H1 (cell line): ENCODE measurements at regions not wholly inside any gene's neighbourhood (a gene's known extent, or its start where the extent isn't known, plus 50 kb on each side); places are given as distances from the start of the nearest gene placed in this dataset.

Source experiments
- CTCF ChIA-PET: fragments of 300-600 bp; sonication (Branson Sonifier 250); formaldehyde crosslinking; loops from one replicate; lab custom pipeline; 2021; ENCODE audit not compliant: partially characterized antibody; lab: Charles Lee
- POLR2A ChIA-PET: fragments of 300-600 bp; sonication (Branson Sonifier 250); formaldehyde crosslinking; loops from one replicate; lab custom pipeline; 2021; ENCODE audit warnings: inconsistent platforms; ENCODE audit not compliant: partially characterized antibody; lab: Charles Lee
- DNase-seq, 2 experiments: peaks; one replicate each; pipeline versions ENCODE4 v3.0.0 to v3.0.0-alpha.2; 2010 to 2022; ENCODE audit warnings: low spot score in 2 of 2, low read depth in 1 of 2, mixed read lengths in 1 of 2
- FAIRE-seq: peaks from 2 replicates; lab custom pipeline; 2011; peaks lifted over from hg19 to GRCh38; lab: Jason Lieb, UNC
- H2AFZ ChIP-seq: 2 replicates; pipeline ENCODE4 v1.8.1; 2012; ENCODE audit warnings: low read length, inconsistent platforms
- H2AK5ac ChIP-seq: 2 replicates; pipeline ENCODE4 v1.6.1; 2013; ENCODE audit warnings: low read depth, low read length
- H2BK120ac ChIP-seq: replicated peaks from 2 replicates; pipeline ENCODE3; 2013; ENCODE audit warnings: low read depth, low read length, inconsistent platforms
- H2BK12ac ChIP-seq: 2 replicates; pipeline ENCODE4 v1.6.1; 2013; ENCODE audit warnings: low read depth, low read length
- H2BK15ac ChIP-seq: 2 replicates; pipeline ENCODE4 v1.6.1; 2013; ENCODE audit warnings: low read length
- H2BK20ac ChIP-seq: 2 replicates; pipeline ENCODE4 v1.6.1; 2013; ENCODE audit warnings: low read length
- H2BK5ac ChIP-seq: 2 replicates; pipeline ENCODE4 v1.6.1; 2013; ENCODE audit warnings: low read depth, low read length
- H3K14ac ChIP-seq: 2 replicates; pipeline ENCODE4 v1.6.1; 2013; ENCODE audit warnings: inconsistent platforms; ENCODE audit not compliant: insufficient read length
- H3K18ac ChIP-seq: 2 replicates; pipeline ENCODE4 v1.6.1; 2013; ENCODE audit warnings: low read length; ENCODE audit errors: extremely low read depth
- H3K23ac ChIP-seq: 2 replicates; pipeline ENCODE4 v1.6.1; 2013; ENCODE audit warnings: inconsistent platforms; ENCODE audit not compliant: insufficient read length
- H3K23me2 ChIP-seq: 2 replicates; pipeline ENCODE4 v1.6.1; 2013; ENCODE audit warnings: low read depth, low read length
- H3K27ac ChIP-seq: 2 replicates; pipeline ENCODE4 v1.6.1; 2011; ENCODE audit warnings: low read depth, low read length, inconsistent platforms
- H3K27me3 ChIP-seq, 4 experiments: replicated peaks in 1 of 4; 1 replicate in 1 of 4; 2 replicates in 3 of 4; pipeline versions ENCODE4 v1.6.1 to v1.8.1; 2011 to 2013; ENCODE audit warnings: low read length in 3 of 4, mild to moderate bottlenecking in 3 of 4, inconsistent platforms in 2 of 4, mixed read lengths in 2 of 4, moderate library complexity in 1 of 4; ENCODE audit not compliant: control insufficient read depth in 3 of 4, insufficient read depth in 3 of 4; ENCODE audit errors: extremely low read depth in 1 of 4
- H3K36me3 ChIP-seq, 4 experiments: 2 replicates each; pipeline versions ENCODE4 v1.6.1 to v1.8.1; 2011 to 2013; ENCODE audit warnings: mild to moderate bottlenecking in 4 of 4, low read length in 3 of 4, moderate library complexity in 2 of 4, control low read depth in 1 of 4, inconsistent platforms in 1 of 4; ENCODE audit not compliant: insufficient read depth in 4 of 4, control insufficient read depth in 2 of 4
- H3K4ac ChIP-seq: replicated peaks from 2 replicates; pipeline ENCODE3; 2013; ENCODE audit warnings: low read length, low read depth, mixed read lengths, inconsistent platforms; ENCODE audit not compliant: insufficient read length
- H3K4me1 ChIP-seq, 4 experiments: replicated peaks in 1 of 4; 1 replicate in 1 of 4; 2 replicates in 3 of 4; pipeline versions ENCODE4 v1.6.1 to v1.8.1; 2011 to 2013; ENCODE audit warnings: low read length in 3 of 4, inconsistent platforms in 2 of 4, mixed read lengths in 1 of 4; ENCODE audit not compliant: insufficient read depth in 4 of 4, control insufficient read depth in 3 of 4
- H3K4me2 ChIP-seq, 2 experiments: 2 replicates each; pipeline versions ENCODE4 v1.6.1 to v1.8.1; 2011 to 2013; ENCODE audit warnings: low read depth in 2 of 2, low read length in 2 of 2, control low read depth in 1 of 2, inconsistent platforms in 1 of 2, mild to moderate bottlenecking in 1 of 2; ENCODE audit not compliant: insufficient read depth in 1 of 2
- H3K4me3 ChIP-seq, 4 experiments: fragments of 200-600, 300-600 bp in 1 of 4; sonication (generic), shearing (Covaris generic), sonication (Bioruptor Twin) in 1 of 4; 2 replicates each; pipeline versions ENCODE4 v1.5.1 to v1.8.1; 2011 to 2016; ENCODE audit warnings: low read length in 4 of 4, low read depth in 3 of 4, control low read depth in 2 of 4, inconsistent platforms in 2 of 4, mild to moderate bottlenecking in 2 of 4, mixed read lengths in 1 of 4, moderate library complexity in 1 of 4; ENCODE audit not compliant: insufficient read depth in 2 of 4; ENCODE audit errors: extremely low read depth in 1 of 4
- H3K56ac ChIP-seq: replicated peaks from 2 replicates; pipeline ENCODE3; 2013; ENCODE audit warnings: low read depth, mild to moderate bottlenecking, mixed read lengths, low read length, inconsistent platforms; ENCODE audit not compliant: insufficient read length
- H3K79me1 ChIP-seq: 2 replicates; pipeline ENCODE4 v1.6.1; 2013; ENCODE audit warnings: low read depth, low read length, control low read depth
- H3K79me2 ChIP-seq, 2 experiments: 2 replicates each; pipeline versions ENCODE4 v1.6.1 to v1.8.1; 2012 to 2013; ENCODE audit warnings: low read length in 2 of 2, mild to moderate bottlenecking in 2 of 2, inconsistent platforms in 1 of 2; ENCODE audit not compliant: insufficient read depth in 2 of 2, control insufficient read depth in 1 of 2
- H3K9ac ChIP-seq, 4 experiments: replicated peaks in 1 of 4; 1 replicate in 1 of 4; 2 replicates in 3 of 4; pipeline versions ENCODE4 v1.6.1 to v1.8.1; 2011 to 2013; ENCODE audit warnings: low read depth in 3 of 4, low read length in 3 of 4, control low read depth in 2 of 4, mild to moderate bottlenecking in 2 of 4, moderate library complexity in 2 of 4, inconsistent platforms in 1 of 4; ENCODE audit errors: extremely low read depth in 1 of 4
- H3K9me3 ChIP-seq, 2 experiments: 2 replicates each; pipeline versions ENCODE4 v1.6.1 to v1.8.1; 2012 to 2013; ENCODE audit warnings: mild to moderate bottlenecking in 2 of 2, moderate library complexity in 2 of 2, control low read depth in 1 of 2, inconsistent platforms in 1 of 2, low read depth in 1 of 2, low read length in 1 of 2, mixed read lengths in 1 of 2; ENCODE audit not compliant: insufficient read depth in 2 of 2
- H4K20me1 ChIP-seq, 2 experiments: replicated peaks in 1 of 2; 2 replicates each; pipeline versions ENCODE3 to v1.8.1; 2011 to 2013; ENCODE audit warnings: inconsistent platforms in 2 of 2, low read length in 2 of 2, mild to moderate bottlenecking in 1 of 2; ENCODE audit not compliant: insufficient read depth in 2 of 2, control insufficient read depth in 1 of 2
- H4K5ac ChIP-seq: 2 replicates; pipeline ENCODE4 v1.6.1; 2013; ENCODE audit warnings: low read length, low read depth, mixed read lengths, inconsistent platforms; ENCODE audit not compliant: insufficient read length
- H4K8ac ChIP-seq: 2 replicates; pipeline ENCODE4 v1.8.0; 2013; ENCODE audit warnings: mild to moderate bottlenecking, moderate library complexity, low read length, inconsistent platforms; ENCODE audit not compliant: insufficient read depth; ENCODE audit errors: extremely low read depth
- H4K91ac ChIP-seq: replicated peaks from 2 replicates; pipeline ENCODE3; 2013; ENCODE audit warnings: low read length, mixed read lengths, inconsistent platforms; ENCODE audit not compliant: insufficient read length
- CHD2 ChIP-seq: IDR thresholded peaks from 2 replicates; pipeline ENCODE4 v1.6.1; 2012; ENCODE audit warnings: low read length, improper control_type of control experiment
- CREB1 ChIP-seq: IDR thresholded peaks from 2 replicates; pipeline ENCODE4 v1.6.1; 2012; ENCODE audit warnings: inconsistent platforms
- CTBP2 ChIP-seq: IDR thresholded peaks from 2 replicates; pipeline ENCODE4 v1.7.0; 2011; ENCODE audit warnings: borderline replicate concordance, mild to moderate bottlenecking, moderate library complexity, mixed read lengths, low read length; ENCODE audit not compliant: insufficient read depth, insufficient read length
- GTF2F1 ChIP-seq: IDR thresholded peaks from 2 replicates; pipeline ENCODE4 v1.6.1; 2012; ENCODE audit warnings: low read depth, low read length, improper control_type of control experiment, borderline replicate concordance
- HDAC2 ChIP-seq, 2 experiments: fragments of 300-600 bp in 1 of 2; sonication (generic) in 1 of 2; IDR thresholded peaks; 2 replicates each; pipeline ENCODE4 v1.6.1; 2011 to 2012; ENCODE audit warnings: low read depth in 2 of 2, low read length in 2 of 2, mild to moderate bottlenecking in 2 of 2, moderate library complexity in 2 of 2, borderline replicate concordance in 1 of 2, inconsistent platforms in 1 of 2
- RBBP5 ChIP-seq: IDR thresholded peaks from 2 replicates; pipeline ENCODE4 v1.7.1; 2012; ENCODE audit warnings: low read depth, mild to moderate bottlenecking, inconsistent platforms, low read length, moderate library complexity, borderline replicate concordance
- SIN3A ChIP-seq, 2 experiments: IDR thresholded peaks in 1 of 2; conservative IDR thresholded peaks in 1 of 2; 2 replicates each; pipeline ENCODE4 v1.6.1; 2011 to 2012; ENCODE audit warnings: low read length in 2 of 2, improper control_type of control experiment in 1 of 2, low read depth in 1 of 2, mild to moderate bottlenecking in 1 of 2
- SIRT6 ChIP-seq: IDR thresholded peaks from one replicate; pipeline ENCODE4 v1.7.1; 2012; ENCODE audit warnings: low read length, inconsistent platforms
- SP1 ChIP-seq: IDR thresholded peaks from 2 replicates; pipeline ENCODE4 v1.6.1; 2011; ENCODE audit warnings: low read depth, low read length
- TEAD4 ChIP-seq: IDR thresholded peaks from 2 replicates; pipeline ENCODE4 v1.6.1; 2012; ENCODE audit warnings: low read depth, low read length, inconsistent platforms, mixed read lengths
- WGBS, 2 experiments: shearing (Covaris generic) in 1 of 2; methylation state at CpG; one replicate each; pipeline versions ENCODE4 v1.1.6 to v1.1.7; 2013 to 2015; ENCODE audit warnings: low lambda C conversion rate in 2 of 2, mixed read lengths in 2 of 2, inconsistent platforms in 1 of 2, low coverage in 1 of 2, missing lambda C conversion rate in 1 of 2; ENCODE audit not compliant: insufficient replicate concordance in 2 of 2, insufficient coverage in 1 of 2, insufficient read length in 1 of 2; ENCODE audit errors: extremely low coverage in 1 of 2, missing lambda C conversion rate in 1 of 2; 5-methylcytosine and 5-hydroxymethylcytosine counted together

GRCh38 chr7:14040528-14040927, 51.1 kb upstream of the ETV1 start:
- Histone ChIP-seq H2BK20ac (no peak overlapping the region), H3K27ac (no peak overlapping the region), H3K14ac (no peak overlapping the region), H3K23me2 (no peaks in the 10 kb centered on the region), H3K4me1 (no peaks in the 10 kb centered on the region), H4K8ac (no peak overlapping the region), H3K4me2 (no peak overlapping the region), H3K23ac (no peak overlapping the region), H3K4me3 (no peak overlapping the region), H3K27me3 (no peaks in the 10 kb centered on the region), H4K91ac (no peak overlapping the region), H3K79me1 (no peaks in the 10 kb centered on the region), H2BK15ac (no peak overlapping the region), H3K9ac (no peak overlapping the region), H3K56ac (no peak overlapping the region), H2AK5ac (no peak overlapping the region), H3K79me2 (no peaks in the 10 kb centered on the region), H3K18ac (no peak overlapping the region), H2BK12ac (no peak overlapping the region), H3K36me3 (no peaks in the 10 kb centered on the region), H3K9me3 (no peaks in the 10 kb centered on the region), H2BK5ac (no peak overlapping the region), H2AFZ (no peak overlapping the region), H2BK120ac (no peak overlapping the region), H4K5ac (no peak overlapping the region), H4K20me1 (no peaks in the 10 kb centered on the region), H3K4ac (no peak overlapping the region)
- FAIRE-seq (no peak), DNase-seq (no peak)
- ChIA-PET CTCF (no interaction called here), POLR2A (no interaction called here)
- TF ChIP-seq SP1 (no peak), CTBP2 (no peak), TEAD4 (no peak), HDAC2 (IDR thresholded peaks at IDR 0.05; ENCODE audit: borderline replicate concordance in 1 of 2, low read depth in 2 of 2, low read length in 2 of 2) (no peak), RBBP5 (no peak), CREB1 (no peak), SIRT6 (no peak), SIN3A (conservative IDR thresholded peaks at IDR 0.05 in 1 of 2, IDR thresholded peaks at IDR 0.05 in 1 of 2; ENCODE audit: low read depth in 1 of 2, low read length in 2 of 2) (no peak), CHD2 (no peak), GTF2F1 (no peak)
- WGBS, 2 experiments: 93% methylated on average over 5 of the region's 5 CpGs; no CpG with 5 or more reads in 1 of the 2 experiments
